HepG2 (cell line): ENCODE measurements at regions not wholly inside any gene's neighbourhood (a gene's known extent, or its start where the extent isn't known, plus 50 kb on each side); places are given as distances from the start of the nearest gene placed in this dataset.

Experiments
- MIXL1 ChIP-seq: IDR thresholded peaks from 2 replicates; pipeline ENCODE4 v1.6.1; 2016
- PAX8 ChIP-seq: sonication (generic); formaldehyde crosslinking; IDR thresholded peaks from 2 replicates; pipeline ENCODE4 v1.8.0; 2022; ENCODE audit warnings: mild to moderate bottlenecking, missing genetic modification reagents, borderline replicate concordance
- ZNF839 ChIP-seq: sonication (generic); formaldehyde crosslinking; IDR thresholded peaks from 2 replicates; pipeline ENCODE4 v1.4.0; 2020; ENCODE audit warnings: missing genetic modification reagents, mild to moderate bottlenecking, borderline replicate concordance
- TF ChIP-seq, protein P1 (sequence below): IDR thresholded peaks from 2 replicates; pipeline ENCODE4 v1.6.1; 2012; ENCODE audit warnings: inconsistent platforms

- TF ChIP-seq, protein P1, sequence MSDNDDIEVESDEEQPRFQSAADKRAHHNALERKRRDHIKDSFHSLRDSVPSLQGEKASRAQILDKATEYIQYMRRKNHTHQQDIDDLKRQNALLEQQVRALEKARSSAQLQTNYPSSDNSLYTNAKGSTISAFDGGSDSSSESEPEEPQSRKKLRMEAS = no peak
- TF ChIP-seq ZNF839 = no peak
- no peak for TF ChIP-seq PAX8 (CRISPR knock-in tag)
- TF ChIP-seq MIXL1 = no peak
Measured at GRCh38 chr2:106618614-106619013, 131.4 kb downstream of the CD8B2 start.
